Renal cortex interstitium (tissue), 11 donors: ENCODE measurements at regions not wholly inside any gene's neighbourhood (a gene's known extent, or its start where the extent isn't known, plus 50 kb on each side); places are given as distances from the start of the nearest gene placed in this dataset.

Source experiments
- DNase-seq, 11 donors: peaks; one replicate each; pipeline ENCODE4 v3.0.0-alpha.2; 2013; ENCODE audit warnings: low read depth in 9 of 11, low spot score in 4 of 11; ENCODE audit errors: extremely low read depth in 1 of 11

- DNase-seq, result no peak
Observed at GRCh38 chr5:58090704-58091103, 369.2 kb downstream of the PLK2 start.

- no peak for DNase-seq
Observed at GRCh38 chr5:58088941-58089340, 370.9 kb downstream of the PLK2 start.

GRCh38 chr5:58087905-58088304 is 372.0 kb downstream of the PLK2 start:
- no peak for DNase-seq

GRCh38 chr5:58087123-58087522 is 372.8 kb downstream of the PLK2 start:
- peak; percentile 25 to 70 (median 44) for DNase-seq

- DNase-seq, result no peak
Observed at GRCh38 chr5:58085800-58086199, 374.1 kb downstream of the PLK2 start.

- DNase-seq, result no peak
Observed at GRCh38 chr5:58081435-58081834, 378.5 kb downstream of the PLK2 start.

GRCh38 chr5:58080573-58080972 is 379.3 kb downstream of the PLK2 start:
- DNase-seq, result no peak

- no peak for DNase-seq
Observed at GRCh38 chr5:58077966-58078365, 381.9 kb downstream of the PLK2 start.

- no peak for DNase-seq
Observed at GRCh38 chr5:58077416-58077815, 382.5 kb downstream of the PLK2 start.

- no peak for DNase-seq
Observed at GRCh38 chr5:58076483-58077257, 383.2 kb downstream of the PLK2 start.

GRCh38 chr5:58075907-58076306 is 384.0 kb downstream of the PLK2 start:
- no peak for DNase-seq

GRCh38 chr5:58074717-58075116 is 385.2 kb downstream of the PLK2 start:
- no peak for DNase-seq

- no peak for DNase-seq
Observed at GRCh38 chr5:58074222-58074621, 385.7 kb downstream of the PLK2 start.

- no peak for DNase-seq
Observed at GRCh38 chr5:58073243-58073642, 386.6 kb downstream of the PLK2 start.

GRCh38 chr5:58072300-58072965 is 387.5 kb downstream of the PLK2 start:
- no peak for DNase-seq

GRCh38 chr5:58071566-58071965 is 388.3 kb downstream of the PLK2 start:
- no peak for DNase-seq

- DNase-seq, result no peak
Observed at GRCh38 chr5:58069846-58070245, 390.0 kb downstream of the PLK2 start.

GRCh38 chr5:58069016-58069705 is 390.7 kb downstream of the PLK2 start:
- DNase-seq, result no peak

GRCh38 chr5:58066557-58066956 is 393.3 kb downstream of the PLK2 start:
- no peak for DNase-seq

- DNase-seq, result no peak
Observed at GRCh38 chr5:58066076-58066475, 393.8 kb downstream of the PLK2 start.
